Stimulated activated CD4-positive, alpha-beta T cell treated with anti-CD3 and anti-CD28 coated beads, TNF-alpha, amount 100 ng/mL, for 48 hours (primary cell): ENCODE measurements at regions not wholly inside any gene's neighbourhood (a gene's known extent, or its start where the extent isn't known, plus 50 kb on each side); places are given as distances from the start of the nearest gene placed in this dataset.

Experiments
- DNase-seq, 3 donors: peaks; one replicate each; pipeline ENCODE4 v3.0.0-alpha.2; 2020; ENCODE audit warnings: low read depth in 3 of 3

DNA sequence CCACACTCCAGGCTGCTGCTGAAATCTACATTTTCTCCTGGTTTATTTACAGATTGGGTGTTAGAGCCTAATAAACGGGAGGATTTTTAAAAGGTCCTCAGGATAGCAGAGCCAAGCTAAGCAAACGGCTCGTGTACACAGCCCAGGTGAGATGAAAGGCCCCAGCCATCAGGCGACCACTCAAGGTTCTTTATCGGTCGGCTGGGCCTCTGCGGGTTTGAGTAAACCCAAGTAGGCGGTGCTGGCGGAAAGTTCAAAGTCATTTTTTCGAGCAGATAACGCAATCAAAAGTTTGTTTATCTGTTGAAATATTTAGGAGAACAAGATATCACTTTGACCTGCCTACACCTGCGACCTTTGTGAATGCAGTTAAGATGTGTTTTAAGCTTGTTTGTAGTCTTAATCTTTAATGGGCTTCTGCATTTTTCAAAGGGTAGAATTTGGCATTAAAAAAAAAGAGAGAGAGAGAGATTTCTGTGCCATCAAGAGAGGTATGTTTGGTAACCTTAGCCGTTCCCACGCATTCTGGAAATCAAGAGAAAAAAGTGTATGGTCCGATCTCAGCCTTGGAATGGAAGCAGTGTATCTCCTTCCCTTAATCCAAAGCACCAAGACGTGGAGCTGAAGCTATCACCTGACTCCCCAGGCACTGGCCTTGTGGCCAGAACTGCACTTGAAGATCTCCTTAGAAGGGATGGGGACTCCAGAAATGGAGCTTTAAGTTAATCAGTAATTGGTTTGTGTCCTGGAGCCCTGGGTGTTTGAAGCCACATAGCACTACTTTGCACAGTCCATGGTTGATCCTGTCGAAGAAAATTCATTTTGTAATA, 301.7 kb upstream of the IRX5 start:
- DNase-seq = no peak

DNA sequence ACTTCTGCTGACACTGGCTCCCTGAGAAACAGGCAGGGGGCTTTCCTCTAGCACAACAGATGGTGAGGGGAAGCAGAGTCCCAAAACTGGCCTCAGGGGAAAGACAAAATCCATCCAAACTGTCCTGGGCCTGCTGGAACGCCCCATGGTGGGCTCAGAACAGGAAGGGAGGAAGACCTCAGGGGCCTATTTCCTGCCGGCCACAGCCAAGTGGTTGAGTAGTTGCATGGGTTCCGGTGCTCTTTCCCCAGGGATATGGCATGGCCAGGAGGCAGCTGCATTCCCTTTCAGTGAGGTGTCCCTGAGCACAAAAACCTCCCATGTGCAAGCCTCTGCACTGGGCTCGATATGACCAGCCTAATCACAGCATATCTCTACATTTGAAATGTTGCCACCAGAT, 303.0 kb upstream of the IRX5 start:
- no peak for DNase-seq

- no peak for DNase-seq
These were observed 307.0 kb upstream of the IRX5 start for GRCh38 chr16:54623636-54624035.

DNA sequence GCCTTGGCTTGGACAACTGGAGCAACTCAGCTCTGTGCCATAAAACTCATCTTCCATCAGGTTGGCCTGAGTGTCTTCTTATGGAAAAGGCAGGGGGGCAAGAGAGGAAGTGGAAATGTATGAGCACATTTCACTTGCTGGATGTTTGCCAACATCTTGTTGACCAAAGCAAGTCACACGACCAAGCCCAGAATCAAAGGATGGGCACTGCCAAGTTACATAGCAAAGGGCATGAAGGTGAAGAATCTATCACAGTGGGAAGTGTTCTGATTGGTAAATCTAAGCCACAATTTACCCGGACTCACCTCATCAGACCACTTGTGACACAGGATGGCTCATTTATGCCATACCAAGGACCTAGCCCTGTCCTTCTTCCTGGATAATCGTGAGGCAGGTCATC, 310.5 kb upstream of the IRX5 start:
- no peak for DNase-seq

DNA sequence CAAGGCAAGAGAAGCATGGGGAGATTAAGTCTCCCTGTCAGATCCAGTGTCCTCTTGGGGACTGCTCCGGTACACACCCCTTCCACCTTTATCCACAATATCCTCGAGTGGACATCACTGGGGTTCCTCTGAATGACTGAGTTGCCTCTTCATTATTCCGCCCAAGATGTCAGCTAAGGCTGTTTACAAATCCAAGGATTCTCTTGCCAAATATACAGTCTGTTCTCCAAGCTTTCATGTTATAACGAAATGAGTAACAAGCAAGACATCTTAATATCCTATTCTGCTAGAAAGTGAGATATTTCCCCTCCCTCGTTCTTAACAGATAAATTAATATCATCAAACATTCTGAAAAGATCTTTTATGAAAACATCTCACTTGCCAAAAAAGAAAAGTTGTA, 314.1 kb upstream of the IRX5 start:
- DNase-seq = no peak

GRCh38 chr16:54605536-54606066, 319.0 kb upstream of the IRX3 start:
- DNase-seq = no peak

DNA sequence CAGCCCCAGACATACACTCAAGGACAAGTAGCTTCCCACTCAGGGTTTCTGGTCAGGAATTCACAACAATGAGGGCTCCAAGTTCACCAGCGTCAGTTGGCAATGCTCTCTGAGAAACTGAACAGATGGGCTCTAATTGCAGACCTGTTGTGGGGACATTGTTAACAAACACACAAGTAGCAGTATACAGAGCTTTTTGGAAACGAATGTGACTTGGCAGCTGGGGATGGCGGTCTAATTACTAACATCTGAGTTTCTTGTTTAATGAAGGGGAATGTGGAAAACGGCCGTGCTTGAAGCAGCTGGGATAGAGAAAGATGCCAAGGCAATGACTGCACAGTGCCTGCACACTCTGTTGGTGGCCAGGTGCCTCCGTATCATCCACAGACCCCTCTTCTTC, 316.1 kb upstream of the IRX3 start:
- no peak for DNase-seq

DNA sequence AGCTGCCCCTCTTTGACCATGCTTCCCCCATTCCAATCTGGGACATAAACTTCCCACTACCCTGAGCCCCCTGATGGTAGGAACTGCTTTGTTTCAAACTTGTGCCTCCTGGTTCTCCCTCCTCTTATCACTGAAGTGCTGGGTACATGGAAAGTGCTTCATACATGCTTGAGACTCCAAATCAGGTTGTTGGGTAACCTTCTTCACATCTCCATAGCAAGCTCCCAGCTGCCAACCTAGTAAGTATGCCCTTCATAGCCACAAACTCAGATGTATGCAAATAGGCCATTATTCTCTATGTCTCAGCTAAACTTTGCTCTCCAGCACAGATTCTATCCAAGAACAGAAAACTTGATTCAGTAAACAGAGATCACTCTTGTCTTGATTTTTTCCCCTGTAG, 310.6 kb upstream of the IRX3 start:
- DNase-seq = no peak

DNA sequence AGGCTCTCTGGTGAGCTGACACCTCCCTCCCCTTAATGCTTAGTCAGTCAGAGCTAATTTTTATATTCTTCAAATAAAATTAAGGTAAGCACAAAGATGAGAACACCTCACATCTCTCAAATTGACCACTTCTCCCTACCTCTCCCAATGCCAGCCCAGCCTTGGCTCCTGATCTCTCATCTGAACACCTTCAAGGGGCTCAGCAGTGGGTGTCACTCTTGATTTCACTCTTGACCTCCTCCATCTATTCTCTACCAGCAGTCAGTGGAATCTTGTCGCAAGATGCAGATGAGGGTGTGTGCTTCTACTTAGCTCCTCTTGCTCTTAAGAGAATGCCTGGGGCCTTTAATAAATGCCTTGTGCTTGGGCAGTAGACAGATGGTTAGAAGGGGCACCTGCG, 309.0 kb upstream of the IRX3 start:
- DNase-seq = no peak

DNA sequence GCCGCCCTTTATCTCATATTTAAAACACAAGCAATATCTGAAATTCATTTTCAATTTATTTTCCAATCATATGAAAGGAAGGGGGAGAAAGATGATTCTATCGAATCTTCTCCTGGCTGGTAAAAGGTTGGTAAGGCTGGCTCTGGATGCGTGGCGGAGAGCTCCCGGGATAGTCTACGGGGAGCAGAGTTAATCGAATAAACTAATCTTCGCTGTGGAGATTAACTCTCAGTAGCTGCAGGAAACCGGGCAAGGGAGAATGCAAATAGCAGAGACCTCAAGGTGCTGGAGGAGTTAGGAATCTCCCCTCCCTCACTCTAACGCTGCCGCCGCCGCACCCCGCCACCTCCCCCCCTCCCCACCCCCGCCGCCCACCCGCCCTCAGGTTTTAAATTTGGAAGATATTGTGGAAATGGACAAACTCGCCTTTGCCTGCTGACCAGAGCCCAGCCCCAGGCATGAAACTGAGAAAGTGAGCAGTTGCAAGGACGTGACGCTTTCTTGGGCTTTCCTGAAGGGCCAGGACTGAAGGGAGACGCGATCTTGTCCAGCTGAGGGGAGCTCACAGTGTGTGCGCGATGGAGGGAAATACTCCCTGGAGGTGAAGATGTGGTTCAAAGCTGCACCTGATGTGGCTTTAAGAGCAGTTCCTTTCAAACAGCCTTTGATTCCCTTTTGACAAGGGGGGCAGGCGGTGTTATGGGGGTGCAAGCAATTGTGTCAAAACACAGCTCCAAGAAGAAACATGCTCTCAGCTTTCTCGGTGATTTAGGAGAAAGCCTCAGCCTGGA, 308.2 kb upstream of the IRX3 start:
- no peak for DNase-seq

DNA sequence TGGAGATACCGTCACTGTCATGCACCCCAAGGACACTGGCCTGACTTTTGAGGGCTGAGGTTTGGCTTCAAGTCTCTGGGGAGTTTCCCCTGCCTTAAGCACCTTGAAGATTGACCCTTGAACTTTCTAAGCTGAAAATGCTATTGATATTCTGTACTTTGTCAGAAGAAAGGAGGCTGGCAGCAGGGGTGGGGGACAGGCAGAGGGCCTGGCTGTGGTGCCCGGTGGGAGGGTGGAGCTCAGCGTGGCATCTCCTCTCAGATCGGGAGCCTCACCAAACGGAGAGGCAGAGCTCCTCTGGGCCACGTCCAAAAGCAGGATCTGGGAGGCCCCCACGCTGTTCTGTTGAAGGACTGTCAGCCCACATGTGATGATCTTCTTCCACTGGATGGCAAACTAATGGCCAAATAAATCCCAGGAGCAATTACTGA, 305.2 kb upstream of the IRX3 start:
- no peak for DNase-seq

DNA sequence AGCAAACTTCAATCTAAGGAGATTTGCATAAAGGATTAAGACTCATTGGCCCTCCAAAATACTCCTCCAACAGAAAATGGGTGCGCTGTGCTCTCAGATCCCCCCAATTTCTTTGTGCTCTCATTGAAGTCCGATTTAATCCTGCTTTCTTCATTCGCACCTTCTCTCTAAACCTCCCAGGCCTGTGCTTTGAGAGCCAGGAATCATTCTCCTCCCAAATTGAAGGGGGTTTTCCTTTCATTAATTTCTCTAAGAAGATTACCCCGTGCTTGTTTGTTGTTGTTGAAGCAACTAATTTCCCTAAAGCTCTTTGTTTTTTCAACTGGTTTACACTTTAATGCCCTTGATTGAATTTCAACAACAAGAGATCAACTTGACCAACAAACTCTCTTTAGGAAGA, 304.2 kb upstream of the IRX3 start:
- no peak for DNase-seq

- DNase-seq = no peak
These were observed 302.7 kb upstream of the IRX3 start for GRCh38 chr16:54589326-54589725.

- DNase-seq = no peak
These were observed 301.4 kb upstream of the IRX3 start for GRCh38 chr16:54588026-54588425.

- DNase-seq = no peak
These were observed 300.6 kb upstream of the IRX3 start for GRCh38 chr16:54587176-54587515.

DNA sequence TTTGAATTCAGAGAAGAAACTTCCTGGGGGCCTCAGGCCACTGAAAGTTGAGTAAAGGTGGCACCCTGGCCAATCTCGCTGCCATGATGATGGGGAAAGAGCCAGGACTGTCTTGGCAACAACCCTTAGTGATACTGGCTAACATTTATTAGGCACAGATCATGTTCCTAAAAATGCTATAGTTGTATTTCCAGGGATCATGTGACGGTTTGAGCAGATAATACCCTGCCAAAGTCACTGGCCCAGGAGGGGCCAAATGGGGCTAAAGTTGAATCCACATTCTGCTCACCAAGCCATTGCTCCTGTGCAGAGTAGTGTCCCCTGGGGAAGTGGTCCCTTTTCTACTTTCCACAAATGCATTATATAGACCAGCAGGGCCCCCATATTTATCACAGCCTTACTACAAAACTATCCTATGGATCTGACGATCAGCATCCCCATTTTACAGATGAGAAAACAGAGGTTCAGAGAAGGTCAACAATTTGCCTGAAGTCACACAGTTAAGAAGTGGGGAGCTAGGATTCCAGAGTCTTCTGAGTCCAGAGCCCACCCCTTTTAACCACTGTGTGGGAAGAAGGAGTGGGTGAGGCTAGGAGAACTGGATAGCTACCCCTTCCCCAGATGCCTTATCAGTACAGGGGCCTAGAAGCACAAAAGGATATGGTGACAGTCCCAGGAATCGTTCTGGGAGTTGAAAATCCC, 300.0 kb upstream of the IRX3 start:
- no peak for DNase-seq

- DNase-seq = no peak
These were observed 299.4 kb upstream of the IRX3 start for GRCh38 chr16:54585998-54586340.

GRCh38 chr16:54585094-54585997, 298.8 kb upstream of the IRX3 start:
- no peak for DNase-seq

DNA sequence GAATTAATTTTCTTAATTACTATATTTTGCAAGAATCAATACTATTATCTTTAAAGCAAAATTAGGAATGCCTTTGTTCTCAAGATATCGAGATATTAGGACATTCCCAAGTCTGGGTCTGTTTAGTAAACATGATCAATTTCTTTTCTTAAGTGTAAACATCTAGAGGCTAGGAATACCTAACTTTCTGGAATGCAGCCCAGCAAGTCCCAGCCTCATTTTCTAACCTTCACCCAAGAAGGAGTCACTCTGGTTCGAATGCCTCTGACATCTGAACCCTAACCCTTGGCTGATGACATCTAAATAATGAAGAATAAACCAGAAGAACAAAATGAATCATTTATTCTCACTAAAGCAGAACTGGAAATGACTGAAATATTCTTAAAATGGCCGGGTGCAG, 297.5 kb upstream of the IRX3 start:
- DNase-seq = no peak

- DNase-seq = no peak
These were observed 296.2 kb upstream of the IRX3 start for GRCh38 chr16:54582631-54583250.

- no peak for DNase-seq
These were observed 292.6 kb upstream of the IRX3 start for GRCh38 chr16:54579106-54579728.
